ENCODE measurements at regions not wholly inside any gene's neighbourhood (a gene's known extent, or its start where the extent isn't known, plus 50 kb on each side); places are given as distances from the start of the nearest gene placed in this dataset.

GRCh38 chr15:60077581-60078359, 73.7 kb downstream of the FOXB1 start:
- DNase-seq = no peak
- Mint-ChIP-seq H3K4me3 (no peak overlapping the region), H3K27me3 (peaks cover 0 to 3% (median 0%) of the 10 kb centered on the region in 5 donors), H3K27ac (peak overlapping the region in 2 of 10 donors; percentile 6 to 23), H3K4me1 (peaks cover 17 to 33% (median 26%) of the 10 kb centered on the region in 4 donors), H3K9me3 (no peaks in the 10 kb centered on the region), H3K36me3 (no peaks in the 10 kb centered on the region)
- ATAC-seq = peak in 1 of 2 donors; percentile 30
- POLR2A ChIA-PET = no interaction called here

DNA sequence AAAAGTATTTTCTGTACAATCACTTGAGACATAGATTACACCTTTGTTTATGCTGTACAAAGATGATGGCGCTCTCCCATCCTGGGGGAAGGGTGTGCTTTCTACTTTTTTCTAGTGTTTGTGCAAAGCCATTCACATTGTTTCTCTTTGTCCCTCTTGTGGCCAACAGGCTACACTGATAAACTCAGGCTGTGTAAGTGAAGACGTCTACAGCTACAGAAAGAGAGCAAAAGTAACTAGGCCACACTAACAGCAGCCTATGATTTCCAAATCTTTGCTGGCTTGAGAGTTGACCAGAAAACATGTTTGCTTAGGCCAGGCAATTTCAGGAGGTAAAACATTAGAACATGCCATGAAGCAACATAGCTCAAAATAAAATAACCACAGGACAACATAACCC, 75.1 kb downstream of the FOXB1 start:
- Mint-ChIP-seq H3K27ac (no peak overlapping the region), H3K4me3 (no peak overlapping the region), H3K27me3 (peaks cover 0 to 3% (median 0%) of the 10 kb centered on the region in 5 donors), H3K9me3 (no peaks in the 10 kb centered on the region), H3K4me1 (peaks cover 13 to 25% (median 19%) of the 10 kb centered on the region in 4 donors), H3K36me3 (no peaks in the 10 kb centered on the region)
- POLR2A ChIA-PET = no interaction called here
- no peak for ATAC-seq
- DNase-seq = no peak

DNA sequence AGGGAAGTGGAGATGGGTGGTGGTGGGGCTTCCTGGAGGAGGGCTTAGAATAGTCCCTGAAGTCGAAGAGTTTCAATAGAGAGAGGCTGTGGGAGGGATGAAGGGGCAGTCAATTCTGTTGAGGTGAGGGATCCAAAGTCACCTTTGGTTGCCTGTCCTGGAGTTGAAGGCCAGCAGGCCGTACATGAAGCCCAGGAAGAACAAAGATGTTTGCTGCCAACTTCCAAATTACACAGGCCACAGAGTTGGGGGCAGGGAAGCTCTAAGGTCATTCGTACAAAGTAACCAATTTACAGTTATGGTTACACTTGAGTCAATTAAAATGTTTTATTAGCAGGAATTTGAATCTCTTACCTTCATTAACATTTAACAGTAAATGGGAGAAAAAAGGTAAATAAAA, 77.9 kb downstream of the FOXB1 start:
- Mint-ChIP-seq H3K27ac (no peak overlapping the region), H3K4me1 (peaks cover 8 to 17% (median 11%) of the 10 kb centered on the region in 4 donors), H3K9me3 (no peaks in the 10 kb centered on the region), H3K27me3 (peaks cover 0 to 9% (median 0%) of the 10 kb centered on the region in 5 donors), H3K4me3 (no peak overlapping the region), H3K36me3 (no peaks in the 10 kb centered on the region)
- DNase-seq (no peak), ATAC-seq (no peak)
- POLR2A ChIA-PET = no interaction called here

DNA sequence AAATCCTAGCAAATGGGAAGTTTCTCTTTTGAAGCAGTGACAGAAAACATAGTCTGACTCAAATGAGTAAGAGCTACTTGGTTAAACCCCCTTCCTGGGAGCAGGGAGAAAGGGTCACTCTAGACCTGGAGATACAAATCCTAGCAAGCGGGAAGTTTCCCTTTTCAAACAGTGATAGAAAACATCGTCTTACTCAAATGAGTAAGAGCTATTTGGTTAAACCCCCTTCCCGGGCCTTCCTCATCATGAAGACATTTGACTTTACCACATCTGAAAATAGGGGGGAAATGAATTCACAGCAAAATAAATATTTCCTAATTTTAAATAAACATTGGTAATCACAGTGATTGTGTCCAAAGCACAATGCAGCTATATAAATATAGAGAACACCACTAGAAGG, 79.2 kb downstream of the FOXB1 start:
- H3K9me3 Mint-ChIP-seq = no peaks in the 10 kb centered on the region
- peaks cover 0 to 9% (median 0%) of the 10 kb centered on the region in 5 donors for H3K27me3 Mint-ChIP-seq
- H3K4me3 Mint-ChIP-seq = no peak overlapping the region
- POLR2A ChIA-PET = no interaction called here
- ATAC-seq = no peak
- peaks cover 0 to 5% (median 2%) of the 10 kb centered on the region in 4 donors for H3K4me1 Mint-ChIP-seq
- DNase-seq = no peak
- H3K27ac Mint-ChIP-seq = no peak overlapping the region
- H3K36me3 Mint-ChIP-seq = no peaks in the 10 kb centered on the region

DNA sequence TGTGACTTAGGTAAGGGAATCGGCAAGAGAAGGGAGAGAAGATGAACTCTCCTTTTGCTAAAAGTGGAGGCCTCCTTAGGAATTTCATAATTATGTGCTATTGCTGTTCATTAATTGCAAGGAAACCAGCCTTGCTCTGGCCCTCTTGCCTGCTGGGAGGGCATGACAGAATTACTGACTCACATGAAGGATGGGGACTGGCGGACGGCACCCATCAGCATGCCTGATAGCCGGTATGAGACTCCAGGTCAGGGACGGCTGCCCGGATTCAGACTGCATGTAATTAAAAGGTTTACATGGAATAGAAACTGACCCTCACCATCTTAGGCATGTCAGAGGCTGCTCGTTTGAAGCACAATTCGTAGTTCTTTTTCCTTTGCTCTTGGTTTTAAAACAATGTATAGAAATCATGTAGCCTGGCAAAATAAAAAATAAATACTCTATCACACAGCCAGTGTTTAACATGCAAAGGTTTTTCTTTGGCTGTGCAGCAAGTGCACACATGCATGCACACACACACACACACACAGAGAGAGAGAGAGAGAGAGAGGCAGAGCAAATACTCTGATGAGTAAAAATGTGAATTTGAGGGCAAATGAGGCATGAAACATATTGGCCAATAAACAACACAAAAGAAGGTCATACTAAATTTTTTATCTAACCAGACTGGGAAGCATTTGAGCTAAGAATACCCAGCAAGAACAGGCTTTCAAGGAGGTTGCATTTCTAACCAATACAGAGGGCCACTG, 82.7 kb downstream of the FOXB1 start:
- no peak overlapping the region for H3K4me3 Mint-ChIP-seq
- H3K9me3 Mint-ChIP-seq = no peaks in the 10 kb centered on the region
- no peaks in the 10 kb centered on the region for H3K4me1 Mint-ChIP-seq
- H3K27me3 Mint-ChIP-seq = peaks cover 0 to 9% (median 2%) of the 10 kb centered on the region in 5 donors
- no peak overlapping the region for H3K27ac Mint-ChIP-seq
- POLR2A ChIA-PET = no interaction called here
- H3K36me3 Mint-ChIP-seq = no peaks in the 10 kb centered on the region
- DNase-seq = no peak
- no peak for ATAC-seq

GRCh38 chr15:60087561-60087960, 83.5 kb downstream of the FOXB1 start:
- POLR2A ChIA-PET = no interaction called here
- peaks cover 0 to 9% (median 2%) of the 10 kb centered on the region in 5 donors for H3K27me3 Mint-ChIP-seq

DNA sequence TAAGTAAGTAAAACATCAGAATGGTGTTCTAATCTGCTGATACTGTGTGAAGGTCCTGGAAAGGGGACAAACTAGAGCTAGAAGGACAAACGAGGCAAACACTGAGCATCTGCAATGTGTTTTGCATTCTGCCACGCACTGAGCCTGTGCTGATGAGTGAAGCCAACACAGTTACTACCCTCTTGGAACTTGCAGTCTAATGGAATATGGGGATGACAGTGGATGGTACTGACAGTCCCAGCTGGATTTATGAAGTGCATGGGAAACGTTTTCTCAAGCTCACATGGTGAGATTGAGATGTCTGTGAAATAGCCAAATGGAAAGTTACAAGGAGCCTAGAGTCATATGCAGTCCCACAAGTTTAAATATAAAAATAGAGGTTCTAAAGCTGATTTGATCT, 86.6 kb downstream of the FOXB1 start:
- Mint-ChIP-seq H3K36me3 (no peaks in the 10 kb centered on the region), H3K4me1 (no peaks in the 10 kb centered on the region), H3K4me3 (no peak overlapping the region), H3K27ac (no peak overlapping the region), H3K27me3 (peaks cover 0 to 7% (median 4%) of the 10 kb centered on the region in 5 donors), H3K9me3 (no peaks in the 10 kb centered on the region)
- POLR2A ChIA-PET = no interaction called here
- ATAC-seq (no peak), DNase-seq (no peak)

More at GRCh38 chr15:60087561-60087960, 83.5 kb downstream of the FOXB1 start:
- Mint-ChIP-seq H3K36me3 (no peaks in the 10 kb centered on the region), H3K27ac (no peak overlapping the region), H3K4me3 (no peak overlapping the region), H3K4me1 (no peaks in the 10 kb centered on the region), H3K9me3 (no peaks in the 10 kb centered on the region)
- ATAC-seq (no peak), DNase-seq (no peak)

DNA sequence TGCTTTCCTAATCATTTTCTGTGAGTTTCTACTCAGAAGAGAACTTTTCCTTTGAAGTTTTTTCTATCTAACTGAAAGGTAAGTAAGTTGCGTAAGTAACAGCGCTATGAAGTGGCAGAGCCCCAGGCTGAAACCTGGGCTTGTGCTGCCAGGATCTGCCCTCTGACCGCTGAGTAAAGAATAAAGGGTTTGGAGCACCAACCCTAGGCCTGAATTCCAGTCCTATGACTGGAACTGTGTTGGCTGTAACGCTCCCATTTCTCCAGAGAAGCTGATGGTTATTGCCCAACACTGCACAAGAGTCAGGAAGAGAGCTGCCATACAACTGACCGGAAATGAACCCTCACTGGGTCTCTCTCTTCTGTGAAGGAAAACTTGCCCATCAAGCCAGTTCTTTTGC, 87.0 kb downstream of the FOXB1 start:
- no peaks in the 10 kb centered on the region for H3K36me3 Mint-ChIP-seq
- POLR2A ChIA-PET = no interaction called here
- H3K4me3 Mint-ChIP-seq = no peak overlapping the region
- no peak for ATAC-seq
- DNase-seq = no peak
- no peaks in the 10 kb centered on the region for H3K9me3 Mint-ChIP-seq
- no peak overlapping the region for H3K27ac Mint-ChIP-seq
- peaks cover 0 to 7% (median 0%) of the 10 kb centered on the region in 5 donors for H3K27me3 Mint-ChIP-seq
- H3K4me1 Mint-ChIP-seq = no peaks in the 10 kb centered on the region

DNA sequence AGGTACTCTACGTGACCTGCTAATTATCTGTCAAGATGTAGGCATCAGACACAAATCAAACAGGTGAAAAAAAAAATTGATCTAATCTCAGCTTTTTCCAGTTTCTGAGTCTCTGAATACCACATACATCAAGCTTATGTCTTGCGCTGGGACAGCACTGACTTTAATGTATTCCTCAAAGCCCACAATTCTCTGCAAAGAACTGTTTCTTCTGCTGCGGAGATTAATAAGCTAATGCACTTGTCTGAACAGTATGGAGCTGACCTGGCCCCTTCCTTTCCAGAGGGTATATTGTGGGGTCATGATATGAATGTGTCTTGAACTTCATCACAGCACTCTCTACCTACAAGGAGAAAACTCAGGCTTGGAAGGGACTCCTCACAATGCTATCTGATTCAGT, 87.8 kb downstream of the FOXB1 start:
- Mint-ChIP-seq H3K36me3 (no peaks in the 10 kb centered on the region), H3K4me3 (no peak overlapping the region), H3K27ac (no peak overlapping the region), H3K27me3 (peaks cover 0 to 7% (median 3%) of the 10 kb centered on the region in 5 donors), H3K4me1 (no peaks in the 10 kb centered on the region), H3K9me3 (peaks cover 0 to 3% (median 0%) of the 10 kb centered on the region in 9 donors)
- POLR2A ChIA-PET = no interaction called here
- DNase-seq (no peak), ATAC-seq (no peak)

DNA sequence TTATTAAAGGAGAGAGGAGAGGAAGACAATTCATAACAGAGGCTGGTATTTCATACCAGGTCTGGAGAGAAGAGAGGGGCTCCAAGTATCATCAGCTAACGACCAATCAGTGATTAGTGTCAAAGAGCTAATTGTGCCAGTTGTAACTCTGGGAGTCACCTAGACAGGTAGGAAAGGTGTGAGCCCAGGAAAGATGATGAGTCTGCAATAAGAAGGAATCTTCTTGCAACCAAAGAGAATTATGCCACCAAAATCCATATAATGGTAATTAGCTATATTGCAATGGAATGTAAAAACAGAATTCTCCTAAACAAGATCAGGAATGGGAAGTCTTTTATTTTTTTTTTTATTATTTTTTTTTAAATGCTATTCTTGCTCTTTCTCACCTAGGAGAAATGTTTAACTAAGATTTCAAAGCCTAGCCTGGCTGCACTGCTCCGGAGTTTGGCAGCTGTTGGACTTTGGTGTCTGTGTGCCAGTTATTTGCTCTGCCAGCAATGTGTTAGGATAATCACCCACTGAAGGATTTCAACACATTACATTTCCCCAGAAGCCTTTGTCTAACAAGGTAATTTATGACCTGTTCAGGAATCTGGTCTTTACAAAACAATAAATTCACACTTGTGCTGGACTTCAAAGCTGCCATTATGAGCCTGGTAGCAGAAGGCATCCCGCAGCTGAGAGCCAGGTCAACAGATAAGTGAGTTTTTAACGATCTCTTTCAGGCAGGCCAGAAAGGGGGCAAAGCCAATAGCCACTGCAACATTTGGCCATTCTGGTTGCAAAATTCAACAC, 89.4 kb downstream of the FOXB1 start:
- DNase-seq = no peak
- ATAC-seq = no peak
- Mint-ChIP-seq H3K27me3 (peaks cover 0 to 7% (median 3%) of the 10 kb centered on the region in 5 donors), H3K4me1 (no peaks in the 10 kb centered on the region), H3K4me3 (no peak overlapping the region), H3K27ac (no peak overlapping the region), H3K36me3 (no peaks in the 10 kb centered on the region), H3K9me3 (peaks cover 0 to 6% (median 0%) of the 10 kb centered on the region in 9 donors)
- POLR2A ChIA-PET = no interaction called here

DNA sequence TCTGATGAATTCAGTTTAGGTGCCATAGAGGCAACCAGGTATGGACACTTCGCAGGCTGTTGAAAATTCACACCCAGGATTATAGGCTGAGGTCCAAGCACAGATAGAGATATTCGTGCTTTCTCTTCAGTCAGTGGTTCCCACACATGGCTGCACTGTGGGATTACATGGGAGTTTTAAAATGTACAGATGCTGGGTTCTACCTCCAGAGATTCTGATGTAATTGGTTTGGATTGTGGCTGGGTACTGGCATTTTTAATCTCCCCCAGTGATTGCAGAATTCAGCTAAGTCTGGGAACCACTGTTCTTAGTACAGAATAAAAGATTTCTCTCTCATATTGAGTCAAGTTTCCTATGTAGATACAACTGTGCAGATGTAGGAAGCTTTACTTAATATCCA, 91.6 kb downstream of the FOXB1 start:
- Mint-ChIP-seq H3K9me3 (peaks cover 0 to 6% (median 0%) of the 10 kb centered on the region in 9 donors), H3K4me3 (no peak overlapping the region), H3K27ac (no peak overlapping the region), H3K27me3 (peaks cover 0 to 7% (median 3%) of the 10 kb centered on the region in 5 donors), H3K4me1 (no peaks in the 10 kb centered on the region), H3K36me3 (no peaks in the 10 kb centered on the region)
- DNase-seq = no peak
- no peak for ATAC-seq
- POLR2A ChIA-PET = no interaction called here

DNA sequence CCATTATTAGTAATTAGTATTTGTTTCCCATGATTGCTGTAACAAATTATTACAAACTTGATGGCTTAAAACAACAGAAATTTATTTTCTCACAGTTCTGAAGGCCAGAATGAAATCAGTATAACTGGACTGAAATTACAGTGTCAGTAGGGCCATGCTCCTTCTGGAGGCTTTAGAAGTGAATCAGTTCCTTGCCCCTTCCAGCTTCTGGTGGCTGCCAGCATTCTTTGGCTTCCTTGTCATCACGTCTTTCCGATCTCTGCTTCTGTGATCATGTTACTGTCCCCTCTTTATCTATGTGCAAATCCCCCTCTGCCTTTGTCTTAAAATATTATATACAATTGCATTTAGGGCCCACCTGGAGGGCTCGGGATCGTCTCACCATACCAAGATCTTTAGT, 92.0 kb downstream of the FOXB1 start:
- H3K9me3 Mint-ChIP-seq = peaks cover 0 to 6% (median 0%) of the 10 kb centered on the region in 9 donors

GRCh38 chr15:60101416-60101815, 97.3 kb downstream of the FOXB1 start:
- no peak overlapping the region for H3K4me3 Mint-ChIP-seq
- H3K27ac Mint-ChIP-seq = no peak overlapping the region
- POLR2A ChIA-PET = no interaction called here

More for the DNA sequence above, 92.0 kb downstream of the FOXB1 start:
- peaks cover 0 to 7% (median 3%) of the 10 kb centered on the region in 5 donors for H3K27me3 Mint-ChIP-seq
- no peaks in the 10 kb centered on the region for H3K36me3 Mint-ChIP-seq
- H3K4me3 Mint-ChIP-seq = no peak overlapping the region
- H3K4me1 Mint-ChIP-seq = no peaks in the 10 kb centered on the region
- DNase-seq = no peak
- H3K27ac Mint-ChIP-seq = no peak overlapping the region
- POLR2A ChIA-PET = no interaction called here
- ATAC-seq = no peak

More at GRCh38 chr15:60101416-60101815, 97.3 kb downstream of the FOXB1 start:
- H3K27me3 Mint-ChIP-seq = peaks cover 0 to 6% (median 5%) of the 10 kb centered on the region in 5 donors
- H3K9me3 Mint-ChIP-seq = peaks cover 0 to 7% (median 0%) of the 10 kb centered on the region in 9 donors
- peaks cover 0 to 1% (median 0%) of the 10 kb centered on the region in 3 donors for H3K36me3 Mint-ChIP-seq
- no peaks in the 10 kb centered on the region for H3K4me1 Mint-ChIP-seq
- ATAC-seq (no peak), DNase-seq (no peak)

All from naive thymus-derived CD8-positive, alpha-beta T cell (primary cell).